Activated CD4-positive, alpha-beta T cell treated with anti-CD3 and anti-CD28 coated beads, Interleukin-2, amount 50 U/mL, for 24 hours (primary cell): ENCODE measurements at regions not wholly inside any gene's neighbourhood (a gene's known extent, or its start where the extent isn't known, plus 50 kb on each side); places are given as distances from the start of the nearest gene placed in this dataset.
A peak's percentile ranks its signal among the peaks of the same experiment; 100 is the strongest.

Experiments
- DNase-seq, 2 donors: peaks; one replicate each; pipeline ENCODE4 v3.0.0-alpha.2; 2020; ENCODE audit warnings: low read depth in 1 of 2, low spot score in 1 of 2

DNA sequence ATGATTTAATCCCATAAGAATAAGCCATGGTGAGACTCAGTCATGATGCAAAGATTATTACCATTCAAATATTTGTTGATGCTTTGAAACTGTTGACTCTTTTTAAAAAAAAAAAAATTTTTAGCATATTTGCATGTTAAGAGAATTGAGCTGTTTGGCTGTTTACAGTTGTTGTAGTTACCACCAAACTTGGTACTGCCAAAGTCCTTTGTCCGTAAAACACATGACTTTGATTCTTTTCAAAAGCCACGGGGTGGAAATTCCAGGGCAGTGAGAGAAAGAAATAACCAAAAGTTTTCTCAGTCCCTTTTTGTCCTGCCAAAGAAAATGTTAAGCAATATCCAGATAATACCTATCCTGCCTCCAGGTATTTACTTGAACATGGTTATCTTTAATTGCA, 474.8 kb downstream of the METTL4 start:
- DNase-seq = no peak

DNA sequence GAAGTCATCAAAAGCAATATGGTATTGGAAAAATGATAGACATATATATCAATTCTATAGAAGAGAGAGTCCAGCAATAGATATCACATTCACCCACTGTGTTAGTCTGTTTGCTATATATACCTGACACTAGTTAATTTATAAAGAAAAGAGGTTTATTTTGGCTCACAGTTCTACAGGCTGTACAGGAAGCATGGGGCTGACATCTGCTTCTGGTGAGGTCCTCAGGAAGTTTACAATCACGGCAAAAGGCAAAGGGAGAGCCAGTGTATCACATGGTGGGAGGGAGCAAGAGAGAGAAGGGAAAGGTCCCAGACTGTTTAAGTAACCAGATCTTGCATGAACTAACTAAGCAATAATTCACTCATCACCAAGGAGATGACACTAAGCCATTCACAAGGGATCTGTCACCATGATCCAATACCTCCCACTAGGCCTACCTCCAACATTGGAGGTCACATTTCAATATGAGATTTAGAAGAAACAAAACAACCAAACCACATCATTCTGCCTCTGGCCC, 470.6 kb downstream of the METTL4 start:
- DNase-seq = no peak

DNA sequence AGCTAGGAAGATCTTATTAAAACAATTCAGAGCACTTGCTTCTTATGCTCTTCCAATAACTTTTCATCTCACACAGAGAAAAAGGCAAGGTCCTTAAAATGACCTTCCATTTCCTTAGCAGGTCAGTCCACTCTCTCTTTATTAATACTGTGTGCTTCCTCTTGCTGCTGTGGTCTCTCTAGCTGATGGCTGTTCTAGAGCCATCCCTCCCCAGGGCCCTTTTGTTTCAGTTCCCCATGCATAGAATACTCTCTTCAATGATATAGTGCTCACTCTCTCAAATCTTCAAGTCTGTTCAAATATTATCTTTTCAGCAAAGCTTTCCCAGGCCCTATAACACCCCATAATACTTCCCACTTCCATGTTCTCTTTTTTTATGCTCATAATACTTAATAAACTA, 469.3 kb downstream of the METTL4 start:
- no peak for DNase-seq

DNA sequence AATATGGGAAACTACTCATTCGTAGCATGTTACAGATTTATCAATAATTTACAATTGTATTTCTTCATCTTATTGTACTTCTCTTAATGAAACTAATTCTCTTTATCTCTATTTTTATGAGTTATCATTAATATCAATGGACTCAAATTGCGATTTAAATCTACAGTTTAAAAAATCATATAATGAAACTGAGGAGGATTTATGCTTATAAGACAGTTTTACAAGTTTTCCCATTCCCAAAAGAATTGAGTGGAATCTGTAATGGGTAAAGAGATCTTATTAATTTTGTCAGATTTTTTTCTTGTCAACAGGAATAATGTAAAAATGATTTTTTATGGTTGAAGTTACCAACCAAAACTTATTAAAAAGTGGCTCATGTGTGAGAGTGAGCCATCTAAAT, 468.0 kb downstream of the METTL4 start:
- DNase-seq = no peak

DNA sequence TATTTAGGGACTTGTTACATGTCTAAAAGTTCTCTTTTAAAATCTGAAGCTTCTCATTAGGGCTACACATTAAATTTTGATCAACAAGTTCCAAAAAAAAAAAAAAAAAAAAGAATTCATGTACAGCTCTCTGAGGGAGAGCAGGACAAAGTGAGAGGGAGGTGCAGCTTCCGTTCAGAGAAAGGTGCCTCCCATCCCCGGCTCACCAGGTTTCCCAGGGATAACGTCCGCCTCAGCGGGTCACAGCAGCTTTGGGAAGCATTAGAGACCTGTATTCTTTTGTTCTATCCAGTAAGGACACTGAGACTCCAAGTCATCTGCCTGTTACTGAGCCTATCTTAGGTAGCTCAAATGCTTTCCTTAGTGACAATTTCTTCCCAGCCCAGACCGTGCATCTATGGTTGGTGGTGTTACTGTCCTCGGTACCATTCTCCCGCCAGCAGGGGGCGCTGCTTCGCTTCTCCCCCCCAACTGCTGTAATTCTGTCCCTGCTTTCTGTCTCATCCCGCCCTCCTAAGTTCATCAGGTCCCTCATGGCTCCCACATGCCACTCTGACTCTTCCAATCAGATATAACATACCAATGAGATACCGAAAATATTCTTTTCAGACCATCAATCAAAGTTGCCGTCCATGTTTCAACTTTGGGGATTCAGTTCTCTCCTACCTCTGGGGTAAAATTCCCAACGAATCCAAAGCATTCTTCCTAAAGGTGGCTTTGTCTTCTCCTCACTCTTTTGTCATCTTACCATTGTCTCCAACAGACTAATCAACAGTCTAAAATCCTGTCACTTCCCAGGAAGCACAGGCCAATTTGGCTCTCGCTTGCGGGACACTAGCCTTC, 466.5 kb downstream of the METTL4 start:
- DNase-seq = peak; percentile 3 to 13

DNA sequence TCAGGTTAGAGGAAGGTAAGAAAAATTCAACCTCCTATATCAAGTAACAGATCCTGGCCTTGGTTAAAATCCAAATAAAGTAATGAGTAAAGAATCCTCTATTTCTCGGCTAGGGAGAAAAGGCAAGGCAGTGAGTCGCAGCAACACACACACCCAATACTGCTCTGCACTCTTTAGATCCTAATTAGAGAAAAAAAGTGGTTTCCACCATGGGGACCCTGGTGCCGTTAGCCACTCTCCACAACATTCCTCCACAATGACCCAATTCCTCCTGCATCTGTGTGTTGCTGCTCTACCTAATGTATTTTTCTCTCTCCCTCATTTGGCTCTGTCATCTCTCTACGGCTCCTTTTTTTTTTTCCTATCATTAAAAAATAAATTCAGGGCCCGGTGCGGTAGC, 462.7 kb downstream of the METTL4 start:
- no peak for DNase-seq

DNA sequence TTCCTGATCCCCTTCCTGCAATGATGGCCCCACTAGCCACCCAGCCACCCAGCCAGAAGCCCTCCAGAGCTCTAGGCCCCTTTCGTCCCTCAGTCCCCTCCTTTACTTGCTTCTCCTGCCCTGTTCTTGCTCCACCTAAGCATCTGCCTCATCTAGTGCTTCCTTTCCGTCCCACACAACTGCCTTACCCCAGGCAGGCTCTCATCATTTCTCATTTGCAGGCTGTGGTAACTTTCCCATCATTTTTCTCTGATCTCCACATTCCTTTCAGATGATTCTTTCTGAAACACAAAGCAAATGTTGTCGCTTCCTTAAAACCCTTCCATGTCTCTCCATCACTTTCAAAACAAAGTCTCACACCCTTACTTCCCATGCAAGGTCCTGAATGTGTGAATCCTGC, 459.8 kb downstream of the METTL4 start:
- no peak for DNase-seq

DNA sequence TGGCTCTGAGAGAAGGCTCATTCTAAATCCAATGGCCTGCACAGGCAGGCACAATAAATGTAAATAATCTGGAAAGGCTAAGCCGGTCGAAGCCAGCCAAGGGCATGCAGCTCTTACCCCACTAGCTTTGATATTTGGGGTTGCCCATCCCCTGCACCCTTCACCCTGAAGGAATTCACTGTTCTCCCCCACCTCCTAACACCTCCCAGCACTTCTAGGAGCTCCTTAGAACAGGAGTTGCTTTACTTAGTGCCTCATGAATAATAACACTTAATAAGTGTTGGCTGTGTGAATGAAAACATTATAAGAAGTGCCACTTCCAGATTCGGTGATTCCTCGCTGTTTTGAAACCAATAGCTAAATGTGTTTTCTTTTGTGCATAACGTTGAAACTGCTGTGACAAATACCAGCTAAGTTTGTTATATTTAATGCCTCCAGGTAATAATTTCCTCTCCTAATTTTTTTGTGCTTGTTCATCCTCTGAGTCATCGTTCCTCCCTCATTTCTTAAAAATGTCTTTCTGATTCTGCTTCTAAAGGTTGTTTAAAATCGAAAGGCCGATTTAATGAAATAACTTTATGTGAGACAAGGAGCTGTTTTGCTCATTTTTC, 458.8 kb downstream of the METTL4 start:
- DNase-seq = no peak

DNA sequence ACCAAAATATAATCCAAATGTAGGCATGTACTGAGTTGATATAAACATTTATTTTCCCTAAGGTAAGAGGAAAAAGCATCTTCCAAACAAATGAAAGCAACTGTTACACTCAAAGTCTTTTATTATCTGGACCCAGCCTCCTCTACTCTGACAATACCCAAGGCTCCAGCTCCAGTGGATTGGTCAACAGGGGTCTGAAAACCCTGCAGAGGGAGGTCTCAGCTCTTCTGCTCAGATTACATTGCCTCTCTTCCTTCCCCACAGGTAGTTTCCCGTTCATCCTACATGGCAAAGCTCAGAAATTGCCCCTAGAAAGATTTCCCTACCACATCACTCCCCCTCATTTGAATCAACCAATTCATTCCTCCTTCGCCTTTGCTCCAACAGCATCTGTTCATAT, 457.0 kb downstream of the METTL4 start:
- DNase-seq = no peak

DNA sequence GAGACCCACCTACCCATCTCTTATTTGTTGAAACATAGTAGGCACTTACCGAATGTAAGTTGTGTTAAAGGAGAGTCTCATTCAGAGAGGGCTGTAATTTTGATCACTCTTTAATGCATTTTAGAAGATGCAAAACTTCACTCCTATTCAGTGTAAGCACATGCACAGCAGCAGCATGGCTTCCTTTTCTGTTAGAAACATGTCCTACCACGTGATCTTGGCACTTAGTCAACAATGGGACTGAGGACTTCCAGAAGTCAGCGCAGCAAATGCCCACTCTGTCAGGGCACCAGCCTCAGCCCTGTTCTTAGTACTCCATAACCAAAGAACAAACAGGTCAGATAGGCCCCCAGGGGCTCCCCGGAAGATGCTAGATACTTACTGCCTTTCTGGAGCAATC, 456.5 kb downstream of the METTL4 start:
- no peak for DNase-seq

DNA sequence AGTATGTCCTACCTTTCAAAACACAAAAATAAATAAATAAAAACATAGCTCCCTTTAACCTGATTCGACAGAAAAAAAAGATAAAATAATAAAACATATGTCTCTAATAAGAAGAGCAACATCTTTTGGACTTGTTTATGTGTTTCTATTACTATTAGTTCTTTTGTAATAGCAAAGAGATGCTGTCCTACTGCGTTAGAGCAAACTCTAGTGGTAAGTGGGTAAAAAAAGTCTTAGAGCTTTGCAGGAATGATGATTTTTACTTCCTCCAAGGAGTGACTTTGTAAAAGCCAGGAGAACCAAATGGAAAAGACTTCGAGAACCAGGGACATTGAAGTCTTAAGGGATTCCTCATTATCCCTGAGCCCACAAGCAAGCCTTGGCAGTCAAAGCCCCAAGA, 450.1 kb downstream of the METTL4 start:
- no peak for DNase-seq

DNA sequence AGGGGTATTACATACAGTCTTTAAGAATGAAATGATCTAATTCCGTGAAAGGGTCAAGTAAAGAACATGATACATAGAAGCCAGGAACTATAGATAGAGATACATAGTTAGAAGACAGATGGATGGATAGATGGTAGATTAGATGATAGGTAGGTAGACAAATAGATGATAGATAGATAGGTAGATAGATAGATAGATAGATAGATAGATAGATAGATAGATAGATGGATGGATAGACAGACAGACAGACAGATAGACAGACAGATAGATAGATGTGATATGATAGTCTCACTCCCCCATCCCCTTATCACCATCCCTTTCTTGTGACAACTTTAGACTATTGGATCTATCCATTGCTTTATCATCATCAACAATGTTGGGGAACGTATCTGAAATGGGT, 448.2 kb downstream of the METTL4 start:
- DNase-seq = no peak

DNA sequence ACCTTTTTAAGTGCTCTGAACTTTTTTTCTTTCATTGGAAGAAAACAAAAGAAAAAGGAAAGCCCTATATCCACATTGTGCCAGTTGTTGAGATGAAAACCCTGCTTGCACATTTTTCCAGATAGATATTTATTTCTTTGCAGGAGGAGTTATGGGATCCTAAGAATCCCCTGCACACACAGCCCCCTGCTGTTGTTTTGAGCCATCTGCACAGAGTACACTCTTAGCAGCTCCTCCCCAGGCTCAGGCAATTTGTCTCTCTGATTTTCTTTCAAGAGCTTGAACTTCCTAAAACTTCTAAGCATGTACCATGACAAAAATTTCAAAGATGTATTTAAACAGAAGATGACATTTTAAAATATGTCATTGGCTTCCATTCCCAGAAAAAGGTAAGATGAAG, 436.9 kb downstream of the METTL4 start:
- DNase-seq = no peak

DNA sequence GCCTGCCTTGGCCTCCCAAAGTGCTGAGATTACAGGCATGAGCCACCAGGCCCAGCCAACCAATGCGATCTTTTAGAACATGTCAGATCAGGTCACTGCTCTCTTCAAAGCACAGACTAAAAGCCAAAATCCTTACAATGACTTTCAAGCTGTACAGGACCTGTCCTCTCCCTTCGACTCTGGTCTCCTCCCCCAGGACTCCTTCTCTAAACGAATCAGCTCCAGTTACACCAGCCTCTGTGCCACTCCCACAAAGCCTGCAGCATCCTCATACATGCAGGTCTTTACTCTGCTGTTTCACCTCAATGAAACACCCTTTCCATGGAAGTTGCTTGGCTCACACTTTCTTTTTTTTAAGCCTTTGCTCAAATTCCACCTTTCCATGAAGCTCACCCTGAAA, 436.0 kb downstream of the METTL4 start:
- no peak for DNase-seq

DNA sequence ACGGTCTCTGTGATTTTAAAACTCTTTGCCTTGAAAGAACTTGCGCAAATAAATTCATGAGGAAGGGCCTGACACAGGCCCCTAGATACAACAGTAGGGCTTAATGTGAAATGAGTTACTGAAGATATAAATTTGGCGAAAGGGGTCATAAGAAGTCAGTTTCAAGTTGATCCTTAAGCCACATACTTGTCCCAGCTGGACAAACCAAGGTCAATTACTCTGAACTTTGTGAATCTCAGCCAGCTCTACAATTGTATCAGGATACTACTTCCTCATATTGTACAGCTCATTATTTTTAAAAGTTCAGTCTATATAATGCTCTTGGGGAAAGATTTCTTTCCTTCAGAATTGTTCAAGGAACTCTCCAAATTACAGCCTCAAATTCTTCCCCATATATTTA, 432.8 kb downstream of the METTL4 start:
- no peak for DNase-seq

DNA sequence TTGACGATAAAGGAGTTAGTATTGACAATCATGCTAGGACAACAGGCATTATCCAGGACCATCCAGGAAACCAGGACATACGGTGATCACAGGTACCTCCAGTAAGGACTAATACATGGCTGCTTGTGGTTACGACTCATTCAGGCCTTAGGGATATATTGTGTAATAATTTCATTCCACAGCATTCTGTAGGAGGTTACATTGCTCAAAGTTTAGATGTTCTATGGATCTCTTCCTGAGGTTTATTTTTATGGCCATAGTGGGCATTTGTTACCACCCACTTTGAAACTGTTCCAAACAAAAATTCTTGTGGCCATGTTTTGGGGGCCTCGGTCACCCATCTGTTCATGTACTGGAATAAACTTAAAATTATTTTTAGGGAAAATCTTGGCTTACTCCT, 431.6 kb downstream of the METTL4 start:
- no peak for DNase-seq

DNA sequence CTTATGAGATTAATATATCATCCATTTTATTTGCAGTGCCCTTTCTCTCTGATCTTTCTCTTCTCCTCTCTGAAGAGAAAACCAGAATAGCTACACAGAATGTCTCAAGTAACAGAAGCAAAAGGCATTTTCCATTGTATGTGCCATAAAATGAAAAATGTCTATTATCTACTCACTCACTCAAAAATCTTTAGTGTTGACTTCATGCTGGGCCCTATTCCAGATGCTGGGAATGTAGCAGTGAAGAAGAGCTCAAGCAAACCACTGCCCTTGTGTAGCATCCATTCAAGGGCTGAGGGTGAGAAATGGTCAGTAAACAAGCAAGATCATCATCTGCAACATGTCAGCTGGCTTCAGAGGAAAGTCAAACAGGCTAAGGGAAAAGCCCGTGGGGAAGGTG, 427.7 kb downstream of the METTL4 start:
- no peak for DNase-seq

DNA sequence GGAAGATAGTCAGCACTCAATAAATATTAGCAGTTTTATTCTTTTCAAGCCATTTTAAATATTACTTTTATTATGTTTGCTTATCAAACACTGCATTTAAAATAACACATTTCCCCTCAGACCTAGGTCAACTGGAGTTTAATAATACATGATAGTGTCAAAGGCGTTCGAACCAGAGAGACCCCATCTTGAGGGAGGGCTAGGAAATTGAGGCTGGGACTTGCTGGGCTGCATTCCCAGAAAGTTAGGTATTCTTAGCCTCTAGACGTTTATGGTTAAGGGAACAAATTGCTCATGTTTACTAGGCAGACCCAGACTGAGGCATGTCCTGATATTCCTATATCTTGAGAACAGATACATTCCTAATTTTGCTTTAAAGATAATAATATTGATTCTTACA, 426.5 kb downstream of the METTL4 start:
- no peak for DNase-seq

DNA sequence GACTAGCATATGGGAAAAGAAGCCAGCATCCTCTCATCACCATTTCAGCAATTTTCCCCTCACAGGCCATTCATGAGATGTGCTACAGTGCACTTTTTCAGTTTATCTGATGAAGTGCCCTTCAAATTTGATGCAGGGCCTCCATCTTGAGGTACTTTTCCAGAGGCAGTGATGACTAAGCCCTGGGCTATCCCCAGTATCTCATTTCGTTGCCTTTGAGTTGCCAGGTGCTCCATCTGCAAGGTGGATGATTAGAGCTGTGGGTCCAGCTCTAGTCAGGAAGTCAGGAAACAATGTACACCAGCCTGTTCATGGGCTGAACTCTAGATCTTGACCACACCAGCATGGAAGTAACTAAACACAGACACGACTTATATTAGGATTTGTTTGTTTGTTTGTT, 425.2 kb downstream of the METTL4 start:
- DNase-seq = no peak

DNA sequence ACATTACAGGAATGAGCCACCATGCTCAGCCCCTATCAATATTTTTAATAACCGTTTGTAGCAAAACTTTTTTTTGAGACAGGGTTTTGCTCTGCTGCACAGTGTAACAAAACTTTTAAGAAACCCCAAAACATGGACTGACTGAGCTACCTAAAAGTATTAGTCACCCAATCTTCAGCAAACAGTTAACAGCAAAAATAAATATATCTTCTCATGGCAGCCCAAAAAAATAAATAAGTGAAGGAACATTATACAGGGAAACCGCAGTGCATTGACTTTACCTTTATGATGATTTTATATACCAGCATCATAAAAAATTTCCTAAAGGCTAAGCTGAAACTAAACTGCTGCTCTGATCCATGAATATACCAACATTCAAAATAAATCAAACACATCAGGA, 424.6 kb downstream of the METTL4 start:
- DNase-seq = no peak

DNA sequence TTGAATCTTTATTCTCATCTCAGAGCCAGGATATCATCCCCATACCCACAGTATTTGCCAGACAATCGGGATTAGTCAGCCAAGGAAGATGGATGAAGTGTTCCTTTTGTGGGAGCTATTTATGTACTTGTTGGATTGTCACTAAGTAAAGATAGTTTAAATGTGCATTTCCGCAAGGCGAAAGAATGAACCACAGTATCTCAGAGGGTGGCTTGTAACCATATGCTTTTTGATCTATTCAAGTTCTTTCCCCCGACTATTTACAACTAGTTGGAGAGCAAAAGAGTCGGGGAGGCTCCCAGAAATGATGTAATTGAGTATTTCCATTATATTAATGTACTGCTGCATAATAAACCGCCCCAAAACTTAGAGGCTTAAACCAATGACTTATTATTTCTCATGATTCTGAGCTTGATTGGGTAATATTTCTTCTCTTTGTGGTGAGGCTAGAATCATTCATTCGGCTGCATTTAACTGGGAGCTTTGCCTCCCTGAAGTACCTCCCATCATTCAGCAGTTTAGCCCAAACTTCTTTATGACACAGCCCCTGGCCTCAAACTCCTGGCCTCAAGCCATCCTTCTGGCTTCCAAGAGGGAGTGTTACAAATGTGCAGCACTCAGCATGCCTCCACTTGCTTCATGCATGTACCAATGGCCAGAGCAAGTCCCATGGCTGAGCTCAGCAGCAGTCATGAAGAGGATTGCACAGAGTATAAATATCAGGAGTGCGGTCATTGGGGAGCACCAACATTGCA, 423.7 kb downstream of the METTL4 start:
- no peak for DNase-seq

DNA sequence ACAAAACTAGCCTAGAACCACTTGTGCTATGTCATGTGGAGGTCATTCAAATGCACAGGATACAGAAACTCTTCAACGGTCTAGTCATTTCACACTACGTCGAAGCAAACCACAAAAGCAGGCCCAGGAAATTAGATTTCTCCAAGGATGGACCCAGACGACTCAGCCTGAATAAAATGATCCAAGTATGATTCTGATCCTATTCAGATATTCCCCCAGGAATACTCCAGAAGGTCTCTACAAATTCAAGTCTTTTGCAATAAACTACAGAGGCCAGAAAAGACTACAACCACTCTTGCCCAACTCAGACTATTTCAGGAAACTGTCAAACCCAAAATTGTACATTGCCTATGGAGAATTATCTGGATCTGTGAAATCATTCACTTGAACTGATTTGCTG, 422.5 kb downstream of the METTL4 start:
- no peak for DNase-seq
